Sigmoid colon (tissue), 6 donors: ENCODE measurements at regions not wholly inside any gene's neighbourhood (a gene's known extent, or its start where the extent isn't known, plus 50 kb on each side); places are given as distances from the start of the nearest gene placed in this dataset.

Source experiments
- DNase-seq: peaks from one replicate; pipeline ENCODE4 v3.0.0-alpha.2; 2019
- H3K27ac ChIP-seq, 4 donors: fragments of 200-600 bp; sonication (generic); one replicate each; pipeline ENCODE4 v1.5.1; 2016 to 2019; ENCODE audit warnings: mild to moderate bottlenecking in 1 of 4
- H3K27me3 ChIP-seq, 3 donors: fragments of 200-600 bp; sonication (generic); one replicate each; pipeline ENCODE4 v1.5.1; 2019; ENCODE audit warnings: mild to moderate bottlenecking in 1 of 3
- H3K36me3 ChIP-seq, 4 donors: fragments of 200-600 bp; sonication (generic); one replicate each; pipeline ENCODE4 v1.5.1; 2016 to 2019
- H3K4me1 ChIP-seq, 4 donors: fragments of 200-600 bp; sonication (generic); one replicate each; pipeline ENCODE4 v1.5.1; 2017 to 2019
- H3K4me3 ChIP-seq, 4 donors: fragments of 200-600 bp; sonication (generic); one replicate each; pipeline ENCODE4 v1.5.1; 2017 to 2019; ENCODE audit warnings: mild to moderate bottlenecking in 2 of 4, moderate library complexity in 1 of 4
- H3K9me3 ChIP-seq, 4 donors: fragments of 200-600 bp in 3 of 4; sonication (generic) in 3 of 4; one replicate each; pipeline versions ENCODE4 v1.5.1 to v1.6.1; 2013 to 2019
- EP300 ChIP-seq, 4 donors: sonication (generic); formaldehyde crosslinking; IDR thresholded peaks; one replicate each; pipeline ENCODE4 v1.6.1; 2017; ENCODE audit warnings: antibody characterized with exemption in 4 of 4
- POLR2A ChIP-seq, 2 donors: fragments of 450-650 bp; IDR thresholded peaks; one replicate each; pipeline ENCODE4 v1.6.1; 2016; ENCODE audit warnings: antibody characterized with exemption in 2 of 2, mild to moderate bottlenecking in 2 of 2, moderate library complexity in 2 of 2
- POLR2AphosphoS5 ChIP-seq, 4 donors: sonication (generic); formaldehyde crosslinking; IDR thresholded peaks; one replicate each; pipeline ENCODE4 v1.6.1; 2017; ENCODE audit warnings: antibody characterized with exemption in 4 of 4
- WGBS, 2 donors: extraction: QIAGEN DNeasy Blood & Tissue Kit; methylation state at CpG; one replicate each; pipeline ENCODE4 v1.1.7; 2013; 5-methylcytosine and 5-hydroxymethylcytosine counted together
- intact Hi-C: fragments of 100-400 bp; cut with DNase I; formaldehyde crosslinking; loops from one replicate; pipeline ENCODE4 v1.15.1; 2023
- TF ChIP-seq, protein P1 (sequence below), 4 experiments: fragments of 450-650 bp in 3 of 4; fragments of 200-600 bp in 1 of 4; IDR thresholded peaks; one replicate each; pipeline ENCODE4 v1.5.1; 2016 to 2019; ENCODE audit warnings: antibody characterized with exemption in 4 of 4, mild to moderate bottlenecking in 3 of 4, moderate library complexity in 2 of 4
- donor health status: healthy with polysubstance abuse.
- donor health status: healthy.

DNA sequence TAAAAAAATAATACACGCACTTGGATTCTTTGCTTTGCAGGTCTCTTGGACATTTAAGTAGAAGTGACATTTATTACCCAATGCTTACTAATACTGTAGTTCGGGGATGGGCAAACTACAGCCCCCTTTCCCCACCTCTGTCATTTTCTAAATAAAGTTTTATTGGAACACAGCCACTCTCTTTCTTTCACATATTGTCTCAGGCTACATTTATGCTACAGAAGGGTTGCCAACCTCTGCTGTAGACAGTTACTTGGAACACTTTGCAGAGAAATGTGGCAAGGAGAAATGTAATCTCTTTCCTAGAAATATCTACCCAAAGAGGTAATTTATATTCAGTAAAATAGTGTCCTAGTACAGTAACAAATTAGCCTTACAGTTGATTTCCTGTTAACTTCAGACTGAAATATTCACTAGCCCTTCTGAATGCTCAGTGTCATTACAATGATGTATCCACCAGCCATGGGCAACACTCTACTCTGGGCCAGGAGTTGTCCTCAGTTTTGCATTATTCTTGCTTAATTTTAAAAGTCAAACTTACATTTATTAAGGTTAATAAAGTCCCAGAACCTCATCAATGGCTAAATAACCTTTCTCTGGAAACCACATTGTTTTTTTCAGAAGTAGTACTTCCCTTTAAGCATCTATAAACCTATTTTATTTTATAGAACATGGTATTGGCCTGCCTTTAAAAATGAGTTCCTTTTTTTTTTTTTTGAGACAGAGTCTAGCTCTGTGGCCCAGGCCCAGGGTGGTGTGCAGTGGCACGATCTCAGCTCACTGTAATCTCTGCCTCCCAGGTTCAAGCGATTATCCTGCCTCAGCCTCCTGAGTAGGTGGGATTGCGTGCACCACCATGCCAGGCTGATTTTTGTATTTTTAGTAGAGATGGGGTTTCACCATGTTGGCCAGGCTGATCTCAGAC is 269.6 kb upstream of the AMIGO2 start:
- 74 to 86% methylated on average over 5 of the region's 5 CpGs for WGBS, 2 donors
- intact Hi-C loops = no loop called here
- H3K27me3 ChIP-seq = no peaks in the 10 kb centered on the region
- H3K4me1 ChIP-seq = no peaks in the 10 kb centered on the region
- DNase-seq = no peak
- no peaks in the 10 kb centered on the region for H3K9me3 ChIP-seq
- no peaks in the 10 kb centered on the region for H3K36me3 ChIP-seq
- TF ChIP-seq EP300 (IDR thresholded peaks at IDR 0.05) (no peak), POLR2A (IDR thresholded peaks at IDR 0.05) (no peak), POLR2AphosphoS5 (IDR thresholded peaks at IDR 0.05) (no peak)
- TF ChIP-seq, protein P1, sequence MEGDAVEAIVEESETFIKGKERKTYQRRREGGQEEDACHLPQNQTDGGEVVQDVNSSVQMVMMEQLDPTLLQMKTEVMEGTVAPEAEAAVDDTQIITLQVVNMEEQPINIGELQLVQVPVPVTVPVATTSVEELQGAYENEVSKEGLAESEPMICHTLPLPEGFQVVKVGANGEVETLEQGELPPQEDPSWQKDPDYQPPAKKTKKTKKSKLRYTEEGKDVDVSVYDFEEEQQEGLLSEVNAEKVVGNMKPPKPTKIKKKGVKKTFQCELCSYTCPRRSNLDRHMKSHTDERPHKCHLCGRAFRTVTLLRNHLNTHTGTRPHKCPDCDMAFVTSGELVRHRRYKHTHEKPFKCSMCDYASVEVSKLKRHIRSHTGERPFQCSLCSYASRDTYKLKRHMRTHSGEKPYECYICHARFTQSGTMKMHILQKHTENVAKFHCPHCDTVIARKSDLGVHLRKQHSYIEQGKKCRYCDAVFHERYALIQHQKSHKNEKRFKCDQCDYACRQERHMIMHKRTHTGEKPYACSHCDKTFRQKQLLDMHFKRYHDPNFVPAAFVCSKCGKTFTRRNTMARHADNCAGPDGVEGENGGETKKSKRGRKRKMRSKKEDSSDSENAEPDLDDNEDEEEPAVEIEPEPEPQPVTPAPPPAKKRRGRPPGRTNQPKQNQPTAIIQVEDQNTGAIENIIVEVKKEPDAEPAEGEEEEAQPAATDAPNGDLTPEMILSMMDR (IDR thresholded peaks at IDR 0.05) = no peak
- no peak overlapping the region for H3K4me3 ChIP-seq
- H3K27ac ChIP-seq = no peak overlapping the region

DNA sequence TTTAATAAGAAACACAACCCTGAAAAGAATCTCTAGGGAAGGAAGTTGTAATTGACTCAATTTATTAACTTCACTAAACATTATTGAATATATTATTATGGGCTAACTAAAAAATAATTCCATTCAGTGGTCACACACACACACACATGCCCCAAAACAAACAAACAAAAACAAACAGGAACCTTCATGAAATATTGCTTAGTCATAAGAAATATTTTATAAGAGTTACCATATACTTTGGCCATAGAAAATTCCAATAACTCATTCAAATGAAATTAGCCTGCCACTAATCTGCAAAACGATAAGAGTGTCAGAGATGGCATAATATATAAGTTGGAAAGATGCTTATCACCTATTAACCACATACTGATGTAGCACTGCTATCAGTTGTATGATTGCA is 268.4 kb upstream of the AMIGO2 start:
- no peak for DNase-seq
- Histone ChIP-seq H3K27me3 (no peaks in the 10 kb centered on the region), H3K36me3 (no peaks in the 10 kb centered on the region), H3K4me1 (no peaks in the 10 kb centered on the region), H3K4me3 (no peak overlapping the region), H3K27ac (no peak overlapping the region), H3K9me3 (no peaks in the 10 kb centered on the region)
- 78 to 91% methylated on average over 1 of the region's 1 CpG for WGBS, 2 donors
- intact Hi-C loops = no loop called here
- TF ChIP-seq, protein P1 (IDR thresholded peaks at IDR 0.05) = no peak
- TF ChIP-seq EP300 (IDR thresholded peaks at IDR 0.05) (no peak), POLR2AphosphoS5 (IDR thresholded peaks at IDR 0.05) (no peak), POLR2A (IDR thresholded peaks at IDR 0.05) (no peak)

DNA sequence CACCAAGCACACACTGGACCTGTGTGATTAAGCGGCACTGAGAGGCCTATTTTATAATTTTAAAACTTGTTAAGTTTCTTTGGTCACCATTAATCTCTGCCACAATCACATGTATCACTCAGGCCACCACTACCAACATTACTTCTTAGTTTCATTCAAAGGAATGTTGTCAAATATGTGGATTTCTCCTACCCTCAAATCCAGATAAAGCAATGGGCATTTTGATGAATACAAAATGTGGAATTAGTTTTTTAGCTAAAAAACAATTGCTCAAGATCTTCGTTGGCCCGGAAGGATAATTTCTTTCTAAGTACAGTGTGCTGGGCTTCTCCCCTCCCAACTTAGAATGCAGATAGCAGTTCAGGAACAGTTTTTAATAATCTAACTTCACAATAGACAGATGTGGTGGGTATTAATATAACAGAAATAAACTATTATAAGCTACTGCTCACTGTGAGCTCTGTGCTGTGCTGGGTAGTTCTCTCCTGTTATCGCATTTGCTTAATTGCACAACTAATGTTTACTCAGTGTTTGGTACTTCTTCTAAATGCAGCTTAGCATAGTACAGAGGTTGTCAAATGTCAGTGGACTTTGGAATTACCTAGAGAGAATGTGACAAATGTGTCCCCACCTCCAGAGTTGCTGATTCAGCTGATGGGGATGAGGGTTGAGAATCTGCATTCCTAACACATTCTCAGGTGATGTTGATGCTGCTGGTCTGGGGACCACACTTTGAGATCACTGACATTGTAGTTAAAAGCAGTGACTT is 266.7 kb upstream of the AMIGO2 start:
- intact Hi-C loops = no loop called here
- H3K4me1 ChIP-seq = no peaks in the 10 kb centered on the region
- H3K27me3 ChIP-seq = no peaks in the 10 kb centered on the region
- no peaks in the 10 kb centered on the region for H3K36me3 ChIP-seq
- no peak overlapping the region for H3K4me3 ChIP-seq
- WGBS, 2 donors = 52 to 83% methylated on average over 4 of the region's 4 CpGs
- H3K9me3 ChIP-seq = no peaks in the 10 kb centered on the region
- H3K27ac ChIP-seq = no peak overlapping the region
- no peak for DNase-seq
- TF ChIP-seq, protein P1 (IDR thresholded peaks at IDR 0.05) = no peak
- no peak for TF ChIP-seq POLR2AphosphoS5 (IDR thresholded peaks at IDR 0.05)
- no peak for TF ChIP-seq EP300 (IDR thresholded peaks at IDR 0.05)
- TF ChIP-seq POLR2A (IDR thresholded peaks at IDR 0.05) = no peak

DNA sequence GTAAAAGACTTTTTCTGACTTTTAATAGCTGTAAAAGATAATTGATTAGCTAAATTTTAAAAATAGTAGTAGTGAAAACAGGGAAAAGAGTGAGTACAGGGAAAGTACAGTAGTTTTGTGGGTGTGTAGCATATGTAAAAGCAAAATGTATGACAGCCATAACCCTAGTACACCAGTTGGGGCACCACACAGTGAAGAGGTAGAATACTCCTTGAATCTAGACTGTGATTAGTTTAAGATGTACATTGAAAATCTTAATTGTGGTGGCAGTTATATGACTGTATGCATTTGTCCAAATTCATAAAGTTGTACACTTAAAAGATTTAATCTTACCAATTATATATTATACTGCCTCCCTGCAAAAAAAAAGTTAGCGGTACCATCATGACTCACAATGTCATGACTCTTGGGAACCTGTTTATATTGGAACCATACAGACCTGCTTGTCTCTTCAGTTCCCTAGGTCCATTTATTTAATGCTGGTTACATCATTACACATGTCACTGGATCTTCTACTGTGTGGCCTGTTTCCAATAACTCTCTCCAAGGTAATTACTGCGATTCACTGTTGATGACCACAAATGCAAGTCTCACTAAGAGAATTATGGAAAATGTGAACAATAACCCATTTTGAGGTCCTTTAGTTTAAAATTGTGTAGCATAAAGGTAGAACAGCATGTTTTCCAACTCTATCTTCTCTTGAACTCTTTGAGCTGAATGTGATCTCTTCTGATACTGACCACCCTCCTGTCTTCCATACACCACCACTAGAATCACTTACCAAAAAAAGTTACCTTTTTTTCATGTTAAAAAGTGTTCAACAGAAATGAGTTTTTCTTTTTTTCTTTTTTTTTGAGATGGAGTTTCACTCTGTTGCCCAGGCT is 264.2 kb upstream of the AMIGO2 start:
- no peak for DNase-seq
- no peak overlapping the region for H3K27ac ChIP-seq
- WGBS, 2 donors = 90 to 93% methylated on average over 2 of the region's 2 CpGs
- intact Hi-C loops = no loop called here
- no peaks in the 10 kb centered on the region for H3K27me3 ChIP-seq
- no peaks in the 10 kb centered on the region for H3K9me3 ChIP-seq
- no peak overlapping the region for H3K4me3 ChIP-seq
- H3K4me1 ChIP-seq = no peaks in the 10 kb centered on the region
- H3K36me3 ChIP-seq = no peaks in the 10 kb centered on the region
- TF ChIP-seq, protein P1 (IDR thresholded peaks at IDR 0.05) = no peak
- no peak for TF ChIP-seq EP300 (IDR thresholded peaks at IDR 0.05)
- no peak for TF ChIP-seq POLR2AphosphoS5 (IDR thresholded peaks at IDR 0.05)
- TF ChIP-seq POLR2A (IDR thresholded peaks at IDR 0.05) = no peak
